ENCODE measurements at regions not wholly inside any gene's neighbourhood (a gene's known extent, or its start where the extent isn't known, plus 50 kb on each side); places are given as distances from the start of the nearest gene placed in this dataset.

DNA sequence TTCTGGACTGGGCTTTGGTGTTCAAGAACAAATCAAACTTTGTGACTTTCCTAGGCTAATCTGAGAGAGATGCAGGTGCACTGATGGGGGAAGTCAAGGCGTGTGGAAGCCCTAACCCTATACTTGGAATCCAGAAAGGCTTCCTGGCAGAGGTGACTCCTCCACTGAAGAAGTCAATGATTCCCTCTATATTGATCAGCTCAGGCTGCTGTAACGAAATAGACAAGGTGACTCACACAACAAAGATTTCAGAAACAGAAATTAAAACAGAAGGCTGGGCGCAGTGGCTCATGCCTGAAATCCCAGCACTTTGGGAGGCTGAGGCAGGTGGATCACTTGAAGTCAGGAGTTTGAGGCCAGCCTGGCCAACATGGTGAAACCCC is 69.6 kb upstream of the GGTA1 start:
- Histone ChIP-seq H3K27ac (ENCODE audit: low read depth in 2 of 2, low read length in 2 of 2) (no peak overlapping the region), H3K27me3 (ENCODE audit: control insufficient read depth in 2 of 2, insufficient read depth in 2 of 2, low read length in 2 of 2) (no peaks in the 10 kb centered on the region), H3K4me1 (ENCODE audit: control insufficient read depth in 2 of 2, insufficient read depth in 2 of 2, low read length in 2 of 2) (peaks cover 0 to 3% of the 10 kb centered on the region in 2 donors), H3K9ac (ENCODE audit: low read depth in 1 of 2, low read length in 2 of 2) (no peak overlapping the region), H3K9me3 (ENCODE audit: control insufficient read depth in 2 of 2, low read length in 2 of 2) (no peaks in the 10 kb centered on the region), H3K36me3 (ENCODE audit: control insufficient read depth in 2 of 2, insufficient read depth in 2 of 2, low read length in 2 of 2) (no peaks in the 10 kb centered on the region), H3K4me3 (ENCODE audit: low read length in 2 of 2) (no peak overlapping the region)

DNA sequence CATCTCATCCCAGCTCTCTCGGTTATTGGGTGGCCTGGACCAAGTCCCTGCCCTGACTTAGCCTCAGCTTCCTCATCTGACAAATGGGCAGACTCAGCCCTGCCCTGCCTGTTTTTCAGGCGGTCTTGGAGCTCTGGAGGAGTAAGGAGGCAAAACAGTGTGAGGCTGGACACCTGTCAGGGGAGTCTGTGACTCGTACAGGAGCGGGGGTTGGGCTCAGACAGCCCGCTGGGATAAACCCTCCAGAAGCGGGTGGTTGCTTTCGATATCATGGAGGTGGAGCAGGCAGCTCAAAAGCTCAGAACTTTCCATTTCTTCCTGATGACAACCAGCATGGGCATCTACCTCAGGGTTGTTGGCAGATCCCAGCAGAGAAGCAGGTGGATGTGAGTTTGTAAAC is 72.9 kb upstream of the GGTA1 start:
- no peak overlapping the region for H3K9ac ChIP-seq (ENCODE audit: low read depth in 1 of 2, low read length in 2 of 2)
- no peaks in the 10 kb centered on the region for H3K9me3 ChIP-seq (ENCODE audit: control insufficient read depth in 2 of 2, low read length in 2 of 2)
- no peaks in the 10 kb centered on the region for H3K27me3 ChIP-seq (ENCODE audit: control insufficient read depth in 2 of 2, insufficient read depth in 2 of 2, low read length in 2 of 2)
- H3K4me1 ChIP-seq (ENCODE audit: control insufficient read depth in 2 of 2, insufficient read depth in 2 of 2, low read length in 2 of 2), result peaks cover 0 to 3% of the 10 kb centered on the region in 2 donors
- H3K27ac ChIP-seq (ENCODE audit: low read depth in 2 of 2, low read length in 2 of 2), result no peak overlapping the region
- no peak overlapping the region for H3K4me3 ChIP-seq (ENCODE audit: low read length in 2 of 2)
- no peaks in the 10 kb centered on the region for H3K36me3 ChIP-seq (ENCODE audit: control insufficient read depth in 2 of 2, insufficient read depth in 2 of 2, low read length in 2 of 2)

DNA sequence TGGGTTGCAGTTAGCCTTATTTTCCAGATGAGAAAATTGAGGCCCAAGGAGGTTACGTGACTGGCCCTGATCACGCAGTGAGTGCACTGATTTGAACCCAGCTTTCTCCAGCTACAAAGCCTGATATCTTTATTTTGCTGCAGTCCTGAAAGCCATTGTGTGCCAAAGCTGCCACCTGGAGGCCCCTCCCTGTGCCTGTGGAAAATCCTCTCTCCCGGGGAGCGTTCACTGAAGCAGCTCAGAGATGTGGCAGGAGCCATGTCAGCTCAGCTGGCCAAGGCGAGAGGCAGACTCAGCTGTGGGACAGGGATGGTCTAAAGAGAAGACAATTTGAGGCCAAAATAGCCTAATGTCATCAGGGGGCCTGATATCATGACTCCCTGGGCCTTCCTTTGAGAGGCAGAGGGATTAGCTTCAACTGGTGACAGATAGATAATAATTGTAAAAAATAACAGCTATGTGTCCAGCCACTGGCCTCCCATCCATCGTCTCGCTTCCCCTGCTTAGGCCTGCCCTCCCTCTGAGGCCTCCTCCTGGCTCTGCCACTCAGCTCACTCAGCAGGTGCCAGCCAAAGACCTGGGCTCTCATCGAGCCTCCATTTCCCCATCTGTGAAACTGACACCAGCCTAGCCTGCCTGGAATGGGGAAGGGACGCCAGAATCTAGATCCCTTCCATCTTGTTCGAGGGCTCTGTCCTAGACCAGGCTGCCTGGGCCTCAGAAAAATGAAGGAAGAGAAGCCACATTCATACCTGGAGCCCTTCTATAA is 74.3 kb upstream of the GGTA1 start:
- Histone ChIP-seq H3K36me3 (ENCODE audit: control insufficient read depth in 2 of 2, insufficient read depth in 2 of 2, low read length in 2 of 2) (no peaks in the 10 kb centered on the region), H3K4me1 (ENCODE audit: control insufficient read depth in 2 of 2, insufficient read depth in 2 of 2, low read length in 2 of 2) (no peaks in the 10 kb centered on the region), H3K4me3 (ENCODE audit: low read length in 2 of 2) (no peak overlapping the region), H3K27me3 (ENCODE audit: control insufficient read depth in 2 of 2, insufficient read depth in 2 of 2, low read length in 2 of 2) (no peaks in the 10 kb centered on the region), H3K9ac (ENCODE audit: low read depth in 1 of 2, low read length in 2 of 2) (no peak overlapping the region), H3K9me3 (ENCODE audit: control insufficient read depth in 2 of 2, low read length in 2 of 2) (no peaks in the 10 kb centered on the region), H3K27ac (ENCODE audit: low read depth in 2 of 2, low read length in 2 of 2) (no peak overlapping the region)

DNA sequence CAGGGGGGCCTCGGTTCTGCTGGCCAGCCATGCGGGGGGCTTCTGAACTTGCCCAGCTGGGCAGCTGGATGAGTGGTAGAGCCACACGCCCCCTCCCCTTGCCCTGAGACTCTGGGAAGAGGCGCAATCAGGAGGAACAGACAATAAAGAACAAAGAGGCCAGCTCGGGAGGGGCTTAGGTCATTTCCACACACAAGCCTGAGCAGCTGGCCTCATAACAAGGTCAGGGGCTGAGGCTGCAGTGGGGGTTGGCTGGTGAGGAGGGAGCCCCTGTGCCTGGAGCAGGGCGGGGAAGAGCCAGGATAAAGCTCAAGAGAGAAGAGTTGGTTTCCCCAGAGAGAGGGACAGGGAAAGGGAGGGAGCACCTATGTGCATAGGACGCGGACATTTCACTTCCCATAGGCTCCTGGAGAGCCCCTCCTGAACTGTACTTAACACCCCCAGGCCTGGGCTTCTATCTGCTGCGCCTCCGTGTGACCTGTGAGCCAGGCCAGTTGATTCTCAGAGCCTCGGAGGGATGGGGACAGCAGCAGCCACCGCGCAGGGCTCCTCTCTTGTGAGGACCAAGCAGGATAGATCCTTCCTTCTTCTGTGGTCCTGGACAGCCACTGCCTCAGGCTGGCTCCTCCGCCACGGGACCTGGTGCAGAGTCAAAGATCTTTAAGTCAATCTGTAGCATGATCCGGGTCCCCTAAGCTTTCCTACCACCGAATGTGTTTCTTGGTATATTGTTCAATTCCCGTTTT is 75.3 kb upstream of the GGTA1 start:
- no peaks in the 10 kb centered on the region for H3K27me3 ChIP-seq (ENCODE audit: control insufficient read depth in 2 of 2, insufficient read depth in 2 of 2, low read length in 2 of 2)
- no peaks in the 10 kb centered on the region for H3K4me1 ChIP-seq (ENCODE audit: control insufficient read depth in 2 of 2, insufficient read depth in 2 of 2, low read length in 2 of 2)
- no peak overlapping the region for H3K4me3 ChIP-seq (ENCODE audit: low read length in 2 of 2)
- H3K36me3 ChIP-seq (ENCODE audit: control insufficient read depth in 2 of 2, insufficient read depth in 2 of 2, low read length in 2 of 2), result no peaks in the 10 kb centered on the region
- H3K9me3 ChIP-seq (ENCODE audit: control insufficient read depth in 2 of 2, low read length in 2 of 2), result no peaks in the 10 kb centered on the region
- no peak overlapping the region for H3K27ac ChIP-seq (ENCODE audit: low read depth in 2 of 2, low read length in 2 of 2)
- H3K9ac ChIP-seq (ENCODE audit: low read depth in 1 of 2, low read length in 2 of 2), result no peak overlapping the region

DNA sequence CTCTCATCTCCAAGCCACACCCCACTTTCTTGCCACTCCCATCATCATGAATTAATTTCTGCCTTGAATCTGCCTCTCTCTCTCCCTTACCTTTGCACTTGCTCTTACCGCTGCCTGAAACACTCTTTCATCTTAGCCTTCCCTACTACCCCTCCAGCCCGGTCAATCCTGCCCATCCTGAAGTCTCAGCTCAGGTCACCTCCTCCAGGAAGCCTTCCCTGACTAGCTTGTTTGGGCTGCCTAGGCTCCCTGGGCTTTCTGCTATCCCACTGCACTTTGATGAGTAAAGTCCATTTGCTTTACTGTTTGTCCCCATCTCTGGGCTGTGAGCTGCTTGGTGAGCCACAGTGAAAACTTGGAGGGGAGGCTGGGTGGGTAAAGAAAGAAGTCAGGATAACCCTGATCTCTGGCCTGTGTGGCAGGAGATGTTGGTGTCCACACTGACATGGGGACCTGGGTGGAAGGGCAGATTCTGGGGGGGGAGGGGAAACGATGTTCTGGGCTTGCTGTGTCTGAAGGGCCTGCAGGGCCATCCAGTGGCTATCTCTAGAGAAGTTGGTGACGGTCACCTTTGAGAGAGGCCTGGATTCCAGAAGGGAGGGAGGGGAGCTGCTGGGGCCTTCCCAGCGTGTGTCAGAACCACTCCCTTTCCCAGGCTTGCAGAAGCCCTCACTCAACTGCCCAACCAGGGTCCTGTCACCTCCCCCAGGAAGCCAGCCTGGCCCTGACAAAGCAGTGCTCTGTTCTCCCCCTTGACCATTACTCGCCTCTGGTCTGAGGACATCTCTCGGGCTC is 75.0 kb upstream of the DAB2IP start:
- H3K4me3 ChIP-seq (ENCODE audit: low read length in 2 of 2), result no peak overlapping the region
- no peak overlapping the region for H3K9ac ChIP-seq (ENCODE audit: low read depth in 1 of 2, low read length in 2 of 2)
- H3K9me3 ChIP-seq (ENCODE audit: control insufficient read depth in 2 of 2, low read length in 2 of 2), result no peaks in the 10 kb centered on the region
- no peaks in the 10 kb centered on the region for H3K4me1 ChIP-seq (ENCODE audit: control insufficient read depth in 2 of 2, insufficient read depth in 2 of 2, low read length in 2 of 2)
- H3K27ac ChIP-seq (ENCODE audit: low read depth in 2 of 2, low read length in 2 of 2), result no peak overlapping the region
- H3K36me3 ChIP-seq (ENCODE audit: control insufficient read depth in 2 of 2, insufficient read depth in 2 of 2, low read length in 2 of 2), result no peaks in the 10 kb centered on the region
- no peaks in the 10 kb centered on the region for H3K27me3 ChIP-seq (ENCODE audit: control insufficient read depth in 2 of 2, insufficient read depth in 2 of 2, low read length in 2 of 2)

DNA sequence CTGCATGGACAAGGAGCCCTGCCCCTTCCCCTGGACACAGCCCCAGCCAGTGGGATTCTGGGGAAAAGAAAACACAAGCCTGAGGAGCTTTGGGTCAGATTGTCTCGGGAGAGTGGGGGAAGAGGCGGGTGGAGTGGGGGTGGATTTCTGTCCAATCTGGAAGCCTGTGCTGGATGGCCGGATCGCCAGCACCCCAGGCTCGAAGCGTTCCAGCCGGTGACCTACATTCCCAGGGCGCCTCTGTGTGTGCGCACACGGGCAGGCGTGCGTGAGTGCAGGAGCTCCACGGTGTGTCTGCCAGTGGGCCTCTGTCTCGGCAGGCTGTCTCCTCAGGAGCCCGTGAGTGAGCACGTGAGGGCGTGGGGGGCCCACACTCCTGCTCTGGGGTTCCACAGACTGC is 74.3 kb upstream of the DAB2IP start:
- H3K36me3 ChIP-seq (ENCODE audit: control insufficient read depth in 2 of 2, insufficient read depth in 2 of 2, low read length in 2 of 2), result no peaks in the 10 kb centered on the region
- no peaks in the 10 kb centered on the region for H3K4me1 ChIP-seq (ENCODE audit: control insufficient read depth in 2 of 2, insufficient read depth in 2 of 2, low read length in 2 of 2)
- H3K27me3 ChIP-seq (ENCODE audit: control insufficient read depth in 2 of 2, insufficient read depth in 2 of 2, low read length in 2 of 2), result no peaks in the 10 kb centered on the region
- no peak overlapping the region for H3K4me3 ChIP-seq (ENCODE audit: low read length in 2 of 2)
- H3K9ac ChIP-seq (ENCODE audit: low read depth in 1 of 2, low read length in 2 of 2), result no peak overlapping the region
- no peaks in the 10 kb centered on the region for H3K9me3 ChIP-seq (ENCODE audit: control insufficient read depth in 2 of 2, low read length in 2 of 2)
- no peak overlapping the region for H3K27ac ChIP-seq (ENCODE audit: low read depth in 2 of 2, low read length in 2 of 2)

DNA sequence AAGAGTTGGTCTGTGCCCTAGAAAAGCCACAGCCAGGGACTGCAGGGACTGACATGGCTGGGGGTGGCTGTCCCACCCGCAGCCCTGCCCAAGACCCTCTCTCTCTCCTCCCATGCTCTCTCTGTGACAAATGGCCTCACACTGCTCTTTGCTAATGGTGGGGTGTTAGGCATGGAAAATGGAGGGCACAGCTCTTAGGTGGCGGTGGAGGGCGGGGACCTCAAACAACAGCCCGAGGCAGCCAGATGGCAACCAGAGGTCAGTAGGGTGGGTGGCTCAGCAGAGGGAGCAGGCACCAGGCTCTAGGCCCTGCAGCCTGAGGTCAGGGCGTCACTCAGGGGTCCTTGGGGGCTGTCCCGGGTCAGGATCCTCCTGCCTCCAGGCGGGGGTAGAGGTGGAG is 73.9 kb upstream of the DAB2IP start:
- Histone ChIP-seq H3K4me3 (ENCODE audit: low read length in 2 of 2) (no peak overlapping the region), H3K27me3 (ENCODE audit: control insufficient read depth in 2 of 2, insufficient read depth in 2 of 2, low read length in 2 of 2) (peaks cover 0 to 2% of the 10 kb centered on the region in 2 donors), H3K27ac (ENCODE audit: low read depth in 2 of 2, low read length in 2 of 2) (no peak overlapping the region), H3K9ac (ENCODE audit: low read depth in 1 of 2, low read length in 2 of 2) (no peak overlapping the region), H3K36me3 (ENCODE audit: control insufficient read depth in 2 of 2, insufficient read depth in 2 of 2, low read length in 2 of 2) (no peaks in the 10 kb centered on the region), H3K9me3 (ENCODE audit: control insufficient read depth in 2 of 2, low read length in 2 of 2) (no peaks in the 10 kb centered on the region), H3K4me1 (ENCODE audit: control insufficient read depth in 2 of 2, insufficient read depth in 2 of 2, low read length in 2 of 2) (no peaks in the 10 kb centered on the region)

DNA sequence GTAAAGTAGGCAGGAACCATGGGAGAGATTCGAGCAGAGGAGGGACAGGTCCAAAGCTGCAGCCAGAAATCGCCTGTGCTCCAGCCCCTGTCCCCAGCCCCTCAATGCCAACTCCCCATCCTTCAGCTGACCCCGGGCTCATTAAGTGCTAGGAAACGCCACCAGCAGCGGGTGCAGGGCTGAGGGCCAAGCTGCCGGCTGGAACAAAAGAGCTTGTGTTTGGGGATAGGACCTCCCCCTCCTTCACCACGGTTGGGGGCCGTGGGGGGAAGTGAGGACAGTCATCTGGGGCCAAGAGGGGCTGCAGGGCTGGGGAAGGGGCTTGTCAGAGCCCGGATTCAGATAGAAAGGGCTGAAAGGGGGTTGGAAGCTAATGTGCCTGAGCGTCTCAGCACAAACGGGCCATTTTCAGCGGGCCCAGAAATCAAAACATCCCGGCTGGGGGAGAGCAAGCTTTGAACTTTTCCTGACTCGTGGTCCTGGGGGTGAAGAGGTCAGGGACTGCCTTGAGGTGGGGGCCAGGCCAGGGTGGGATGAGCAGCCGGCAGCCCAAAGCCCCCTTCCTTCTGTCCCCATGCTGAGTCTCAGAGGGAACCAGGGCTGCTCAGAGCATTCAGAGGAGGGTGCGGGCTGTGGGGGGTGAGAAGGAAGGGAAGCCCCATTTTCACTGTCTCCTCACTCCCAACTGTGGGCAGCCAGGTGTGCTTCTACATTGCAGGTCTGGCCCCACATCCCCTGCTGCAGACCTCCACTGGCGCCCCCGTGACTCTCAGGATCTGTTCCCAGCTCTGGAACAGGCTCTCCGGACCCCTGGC is 69.4 kb upstream of the DAB2IP start:
- Histone ChIP-seq H3K9me3 (ENCODE audit: control insufficient read depth in 2 of 2, low read length in 2 of 2) (no peaks in the 10 kb centered on the region), H3K36me3 (ENCODE audit: control insufficient read depth in 2 of 2, insufficient read depth in 2 of 2, low read length in 2 of 2) (no peaks in the 10 kb centered on the region), H3K4me3 (ENCODE audit: low read length in 2 of 2) (no peak overlapping the region), H3K27me3 (ENCODE audit: control insufficient read depth in 2 of 2, insufficient read depth in 2 of 2, low read length in 2 of 2) (peaks cover 0 to 4% of the 10 kb centered on the region in 2 donors), H3K9ac (ENCODE audit: low read depth in 1 of 2, low read length in 2 of 2) (no peak overlapping the region), H3K27ac (ENCODE audit: low read depth in 2 of 2, low read length in 2 of 2) (no peak overlapping the region), H3K4me1 (ENCODE audit: control insufficient read depth in 2 of 2, insufficient read depth in 2 of 2, low read length in 2 of 2) (no peaks in the 10 kb centered on the region)

DNA sequence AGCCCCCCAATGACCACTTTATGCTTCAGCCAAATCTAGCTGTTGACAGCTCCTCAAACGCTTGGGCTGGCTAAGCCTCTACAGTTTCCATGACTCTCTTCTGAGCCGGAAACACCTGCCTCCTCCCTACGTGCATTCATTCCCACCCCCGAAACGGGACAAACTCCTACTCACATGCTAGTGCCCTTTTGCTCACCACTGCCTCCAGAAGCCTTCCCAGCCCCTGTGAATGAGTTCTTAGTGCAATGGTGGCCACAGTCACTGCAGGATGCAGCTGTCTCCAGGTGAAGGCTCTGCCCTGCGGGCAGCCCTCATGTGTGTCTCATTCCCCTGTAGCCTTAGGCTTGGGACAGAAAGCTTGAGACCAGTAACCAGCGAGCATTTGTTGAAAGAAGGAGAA is 68.8 kb upstream of the DAB2IP start:
- Histone ChIP-seq H3K27ac (ENCODE audit: low read depth in 2 of 2, low read length in 2 of 2) (no peak overlapping the region), H3K9me3 (ENCODE audit: control insufficient read depth in 2 of 2, low read length in 2 of 2) (no peaks in the 10 kb centered on the region), H3K9ac (ENCODE audit: low read depth in 1 of 2, low read length in 2 of 2) (no peak overlapping the region), H3K36me3 (ENCODE audit: control insufficient read depth in 2 of 2, insufficient read depth in 2 of 2, low read length in 2 of 2) (no peaks in the 10 kb centered on the region), H3K4me3 (ENCODE audit: low read length in 2 of 2) (no peak overlapping the region), H3K4me1 (ENCODE audit: control insufficient read depth in 2 of 2, insufficient read depth in 2 of 2, low read length in 2 of 2) (no peaks in the 10 kb centered on the region), H3K27me3 (ENCODE audit: control insufficient read depth in 2 of 2, insufficient read depth in 2 of 2, low read length in 2 of 2) (peaks cover 0 to 4% of the 10 kb centered on the region in 2 donors)
